Neural cell (in vitro differentiated cells): ENCODE measurements at regions not wholly inside any gene's neighbourhood (a gene's known extent, or its start where the extent isn't known, plus 50 kb on each side); places are given as distances from the start of the nearest gene placed in this dataset.

Experiments used
- CTCF ChIP-seq: fragments of 450-650 bp; IDR thresholded peaks from 2 replicates; pipeline ENCODE4 v1.5.1; 2014; ENCODE audit warnings: antibody characterized with exemption, mild to moderate bottlenecking, moderate library complexity; ENCODE audit not compliant: poor library complexity, severe bottlenecking
- EP300 ChIP-seq: fragments of 450-650 bp; conservative IDR thresholded peaks from 2 replicates; pipeline ENCODE4 v1.6.1; 2014; ENCODE audit warnings: antibody characterized with exemption, mild to moderate bottlenecking, moderate library complexity; ENCODE audit not compliant: poor library complexity, severe bottlenecking
- RAD21 ChIP-seq: fragments of 450-650 bp; conservative IDR thresholded peaks from 2 replicates; pipeline ENCODE4 v1.6.1; 2014; ENCODE audit warnings: antibody characterized with exemption, mild to moderate bottlenecking, moderate library complexity

GRCh38 chr13:69287050-69287698 is 820.5 kb upstream of the ATXN8OS start:
- TF ChIP-seq EP300 (no peak), RAD21 (no peak), CTCF (no peak)
